Body of pancreas (tissue), 4 donors: ENCODE measurements at regions not wholly inside any gene's neighbourhood (a gene's known extent, or its start where the extent isn't known, plus 50 kb on each side); places are given as distances from the start of the nearest gene placed in this dataset.
A peak's percentile ranks its signal among the peaks of the same experiment; 100 is the strongest.

Experiments used
- ATAC-seq: fragments of 150-250 bp; one replicate; pipeline ENCODE4 v1.9.1; 2016
- DNase-seq, 4 donors: peaks; one replicate each; pipeline ENCODE4 v3.0.0-alpha.2; 2019
- H3K27ac ChIP-seq, 4 donors: fragments of 200-600 bp; sonication (generic); 1 replicate in 3 of 4; 2 replicates in 1 of 4; pipeline versions ENCODE4 v1.5.1 to v1.6.1; 2016 to 2019; ENCODE audit warnings: mild to moderate bottlenecking in 1 of 4, mixed read lengths in 1 of 4, moderate library complexity in 1 of 4
- H3K27me3 ChIP-seq, 2 donors: fragments of 200-600 bp; sonication (generic); one replicate each; pipeline ENCODE4 v1.6.0; 2016; ENCODE audit warnings: mild to moderate bottlenecking in 1 of 2
- H3K36me3 ChIP-seq, 2 donors: fragments of 200-600 bp; sonication (generic); replicated peaks in 1 of 2; 2 replicates each; pipeline ENCODE4 v1.5.1; 2016; ENCODE audit warnings: low read depth in 2 of 2; ENCODE audit not compliant: insufficient read depth in 1 of 2
- H3K4me1 ChIP-seq: fragments of 200-600 bp; sonication (generic); one replicate; pipeline ENCODE4 v1.6.0; 2016
- H3K4me3 ChIP-seq, 2 donors: fragments of 200-600 bp; sonication (generic); 1 replicate in 1 of 2; 2 replicates in 1 of 2; pipeline ENCODE4 v1.5.1; 2016 to 2019
- H3K9me3 ChIP-seq, 3 donors: fragments of 200-600 bp; sonication (generic); 1 replicate in 2 of 3; 2 replicates in 1 of 3; pipeline ENCODE4 v1.5.1; 2016
- CTCF ChIP-seq, 7 experiments: fragments of 450-650 bp in 4 of 7; fragments of 200-600 bp in 3 of 7; sonication (generic) in 3 of 7; IDR thresholded peaks; one replicate each; pipeline ENCODE4 v1.5.1; 2016 to 2019; ENCODE audit warnings: antibody characterized with exemption in 7 of 7
- POLR2A ChIP-seq, 3 donors: fragments of 450-650 bp; IDR thresholded peaks; one replicate each; pipeline ENCODE4 v1.6.1; 2016; ENCODE audit warnings: antibody characterized with exemption in 3 of 3, mild to moderate bottlenecking in 2 of 3
- WGBS, 2 donors: methylation state at CpG; one replicate each; pipeline ENCODE4 v1.1.5; 2017; 5-methylcytosine and 5-hydroxymethylcytosine counted together
- intact Hi-C: fragments of 100-400 bp; cut with DNase I; formaldehyde crosslinking; loops from one replicate; pipeline ENCODE4 v1.15.1; 2023

- intact Hi-C loops, result no loop called here
- no peak overlapping the region for H3K27ac ChIP-seq
- H3K4me1 ChIP-seq, result no peaks in the 10 kb centered on the region
- TF ChIP-seq POLR2A (IDR thresholded peaks at IDR 0.05), result no peak
- TF ChIP-seq CTCF (IDR thresholded peaks at IDR 0.05), result no peak
- no peaks in the 10 kb centered on the region for H3K27me3 ChIP-seq
- ATAC-seq, result no peak
- H3K9me3 ChIP-seq, result no peaks in the 10 kb centered on the region
- WGBS, 2 donors, result 77 to 79% methylated on average over 7 of the region's 7 CpGs
- no peak overlapping the region for H3K4me3 ChIP-seq
- DNase-seq, result no peak
- no peaks in the 10 kb centered on the region for H3K36me3 ChIP-seq
Observed at GRCh38 chr6:44661221-44662008, 273.9 kb downstream of the CDC5L start.

GRCh38 chr6:44662461-44663121, 275.1 kb downstream of the CDC5L start:
- TF ChIP-seq POLR2A (IDR thresholded peaks at IDR 0.05) (no peak), CTCF (IDR thresholded peaks at IDR 0.05) (no peak)
- WGBS, 2 donors, result 53 to 65% methylated on average over 13 of the region's 13 CpGs
- Histone ChIP-seq H3K36me3 (no peaks in the 10 kb centered on the region), H3K27ac (no peak overlapping the region), H3K4me3 (no peak overlapping the region), H3K9me3 (no peaks in the 10 kb centered on the region), H3K4me1 (no peaks in the 10 kb centered on the region), H3K27me3 (no peaks in the 10 kb centered on the region)
- no peak for DNase-seq
- peak; percentile 33 for ATAC-seq
- intact Hi-C loops, result no loop called here

- H3K9me3 ChIP-seq, result no peaks in the 10 kb centered on the region
- H3K36me3 ChIP-seq, result no peaks in the 10 kb centered on the region
- no peak overlapping the region for H3K4me3 ChIP-seq
- H3K27me3 ChIP-seq, result no peaks in the 10 kb centered on the region
- ATAC-seq, result no peak
- H3K27ac ChIP-seq, result no peak overlapping the region
- 85% methylated on average over 10 of the region's 10 CpGs for WGBS, 2 donors
- no peaks in the 10 kb centered on the region for H3K4me1 ChIP-seq
- TF ChIP-seq POLR2A (IDR thresholded peaks at IDR 0.05), result no peak
- no peak for TF ChIP-seq CTCF (IDR thresholded peaks at IDR 0.05)
- no peak for DNase-seq
- intact Hi-C loops, result no loop called here
Observed at GRCh38 chr6:44663860-44664634, 276.5 kb downstream of the CDC5L start.

GRCh38 chr6:44664716-44665115, 277.2 kb downstream of the CDC5L start:
- WGBS, 2 donors, result 70 to 71% methylated on average over 4 of the region's 4 CpGs
- H3K36me3 ChIP-seq, result no peaks in the 10 kb centered on the region
- intact Hi-C loops, result no loop called here
- H3K9me3 ChIP-seq, result no peaks in the 10 kb centered on the region
- TF ChIP-seq POLR2A (IDR thresholded peaks at IDR 0.05) (no peak), CTCF (IDR thresholded peaks at IDR 0.05) (no peak)
- ATAC-seq (no peak), DNase-seq (no peak)
- no peak overlapping the region for H3K27ac ChIP-seq
- no peaks in the 10 kb centered on the region for H3K27me3 ChIP-seq
- no peak overlapping the region for H3K4me3 ChIP-seq
- no peaks in the 10 kb centered on the region for H3K4me1 ChIP-seq
